Anterior cingulate cortex (tissue), 58 donors: ENCODE measurements at regions not wholly inside any gene's neighbourhood (a gene's known extent, or its start where the extent isn't known, plus 50 kb on each side); places are given as distances from the start of the nearest gene placed in this dataset.
"Not testable (repeated sequence)": the region's sequence is repeated elsewhere in the genome, so short reads cannot be mapped to it uniquely, and the experiment has no call there.

Experiments used
- DNase-seq, 58 donors: peaks; one replicate each; lab custom pipeline; 2025; lab: John Stamatoyannopoulos, UW

GRCh38 chrX:776061-776460 is 145.5 kb downstream of the SHOX start:
- DNase-seq = no peak

GRCh38 chrX:774536-774935 is 143.9 kb downstream of the SHOX start:
- no peak for DNase-seq

- DNase-seq = no peak
These were observed 142.9 kb downstream of the SHOX start for GRCh38 chrX:773292-774025.

- DNase-seq = no peak
These were observed 140.9 kb downstream of the SHOX start for GRCh38 chrX:771536-771935.

GRCh38 chrX:769796-770195 is 139.2 kb downstream of the SHOX start:
- no peak for DNase-seq

GRCh38 chrX:768596-768995 is 138.0 kb downstream of the SHOX start:
- no peak for DNase-seq

GRCh38 chrX:758917-759316 is 128.3 kb downstream of the SHOX start:
- no peak for DNase-seq

- DNase-seq = no peak
These were observed 120.2 kb downstream of the SHOX start for GRCh38 chrX:750812-751211.

- DNase-seq = no peak
These were observed 119.7 kb downstream of the SHOX start for GRCh38 chrX:750263-750662.

GRCh38 chrX:747176-747575 is 116.6 kb downstream of the SHOX start:
- no peak for DNase-seq

GRCh38 chrX:739611-740010 is 109.0 kb downstream of the SHOX start:
- DNase-seq = no peak

- DNase-seq = not testable (repeated sequence)
These were observed 106.4 kb downstream of the SHOX start for GRCh38 chrX:737021-737420.

GRCh38 chrX:734362-734761 is 103.8 kb downstream of the SHOX start:
- DNase-seq = no peak

- DNase-seq = no peak
These were observed 103.4 kb downstream of the SHOX start for GRCh38 chrX:733961-734360.

- DNase-seq = no peak
These were observed 99.2 kb downstream of the SHOX start for GRCh38 chrX:729583-730409.

- DNase-seq = not testable (repeated sequence)
These were observed 98.5 kb downstream of the SHOX start for GRCh38 chrX:729101-729500.

GRCh38 chrX:728639-729038 is 98.0 kb downstream of the SHOX start:
- not testable (repeated sequence) for DNase-seq

GRCh38 chrX:727738-728621 is 97.4 kb downstream of the SHOX start:
- DNase-seq = no peak

GRCh38 chrX:725971-726370 is 95.4 kb downstream of the SHOX start:
- no peak for DNase-seq

GRCh38 chrX:724256-724655 is 93.7 kb downstream of the SHOX start:
- DNase-seq = no peak

GRCh38 chrX:723781-724180 is 93.2 kb downstream of the SHOX start:
- DNase-seq = no peak
